HG03460 (cell line): ENCODE measurements at regions not wholly inside any gene's neighbourhood (a gene's known extent, or its start where the extent isn't known, plus 50 kb on each side); places are given as distances from the start of the nearest gene placed in this dataset.
"Not testable (repeated sequence)": the region's sequence is repeated elsewhere in the genome, so short reads cannot be mapped to it uniquely, and the experiment has no call there.

ENCODE experiments used
- ATAC-seq: cut with Tn5 transposase; IDR thresholded peaks from one replicate; pipeline ENCODE4 v1.9.1; 2021; ENCODE audit not compliant: unreplicated experiment

DNA sequence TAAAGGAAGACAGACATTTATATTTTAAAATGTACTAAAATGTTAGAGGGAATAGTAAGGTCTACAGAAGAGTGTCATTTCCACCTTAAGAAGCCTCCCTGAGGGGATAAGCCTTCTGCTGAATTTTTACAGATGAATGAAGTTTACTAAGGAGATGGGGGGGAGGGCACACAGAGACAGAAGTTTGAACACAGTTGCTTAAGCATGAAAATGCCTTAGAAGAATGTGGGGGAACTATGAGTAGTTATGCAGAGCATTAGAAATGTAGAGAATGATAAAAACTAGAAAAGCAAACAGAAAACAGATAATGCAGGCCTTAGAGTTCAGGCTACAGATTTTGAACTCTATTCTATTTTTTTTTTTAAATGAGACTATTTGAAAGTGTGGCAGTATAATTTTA is 232.2 kb upstream of the VLDLR start:
- ATAC-seq, result no peak

DNA sequence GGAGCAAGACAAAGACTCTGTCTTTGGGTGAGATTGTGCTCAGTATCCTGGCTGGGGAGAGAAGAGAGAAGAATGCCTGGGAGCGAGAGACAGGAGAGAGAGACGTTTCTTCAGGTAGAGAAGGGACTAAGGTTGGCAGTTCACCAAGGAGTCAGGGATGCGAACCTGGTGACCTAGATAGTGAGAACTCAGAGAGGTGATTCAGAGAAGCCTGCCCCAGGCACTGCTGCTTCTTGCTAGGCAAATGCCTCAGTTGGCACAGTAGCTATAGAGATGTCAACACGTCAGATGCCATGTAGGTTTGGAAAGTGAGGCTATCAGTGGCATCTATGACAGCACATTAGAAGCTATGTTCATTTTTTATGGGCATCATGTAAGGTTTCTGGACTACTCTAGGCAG is 231.6 kb upstream of the VLDLR start:
- ATAC-seq, result no peak

DNA sequence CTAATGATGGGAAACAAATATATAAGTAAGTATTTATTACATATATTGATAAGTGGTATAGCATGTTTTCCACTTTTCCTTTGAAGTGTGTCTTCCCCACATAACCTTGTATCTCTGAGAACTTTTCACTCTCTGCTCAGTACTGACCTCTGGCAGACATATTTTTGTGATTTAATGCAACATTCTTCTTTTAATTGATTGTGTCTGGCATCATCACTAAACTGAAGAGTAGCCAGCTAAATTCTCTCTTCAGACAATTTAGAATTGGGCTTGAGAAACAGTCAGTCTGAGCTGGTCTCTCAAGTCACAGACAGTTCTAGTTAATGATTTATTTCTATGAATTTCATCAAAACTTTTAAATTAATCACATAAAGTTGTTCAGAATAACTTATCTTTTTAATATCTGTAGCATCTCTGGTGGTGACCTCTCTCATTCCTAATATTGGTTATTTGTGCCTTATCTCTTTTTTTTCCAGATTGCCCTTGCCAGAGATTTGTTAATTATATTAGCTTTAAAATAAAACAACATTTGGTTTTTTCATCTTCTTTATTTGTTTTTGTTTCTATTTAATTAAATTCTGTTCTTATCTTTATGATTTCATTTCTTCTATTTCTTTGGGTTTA is 230.0 kb upstream of the VLDLR start:
- not testable (repeated sequence) for ATAC-seq

DNA sequence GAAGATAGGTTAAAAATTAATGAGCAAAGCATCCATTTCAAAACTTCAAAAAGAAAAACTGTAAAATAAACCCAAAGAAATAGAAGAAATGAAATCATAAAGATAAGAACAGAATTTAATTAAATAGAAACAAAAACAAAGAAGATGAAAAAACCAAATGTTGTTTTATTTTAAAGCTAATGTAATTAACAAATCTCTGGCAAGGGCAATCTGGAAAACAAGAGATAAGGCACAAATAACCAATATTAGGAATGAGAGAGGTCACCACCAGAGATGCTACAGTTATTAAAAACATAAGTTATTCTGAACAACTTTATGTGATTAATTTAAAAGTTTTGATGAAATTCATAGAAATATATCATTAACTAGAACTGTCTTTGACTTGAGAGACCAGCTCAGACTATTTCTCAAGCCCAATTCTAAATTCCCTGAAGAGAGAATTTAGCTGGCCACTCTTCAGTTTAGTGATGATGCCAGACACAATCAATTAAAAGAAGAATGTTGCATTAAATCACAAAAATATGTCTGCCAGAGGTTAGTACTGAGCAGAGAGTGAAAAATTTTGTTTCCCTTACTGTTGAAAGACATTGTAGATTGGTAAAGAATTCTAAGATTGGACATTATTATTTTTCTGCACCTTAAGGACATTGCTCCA is 227.4 kb upstream of the VLDLR start:
- ATAC-seq, result not testable (repeated sequence)

DNA sequence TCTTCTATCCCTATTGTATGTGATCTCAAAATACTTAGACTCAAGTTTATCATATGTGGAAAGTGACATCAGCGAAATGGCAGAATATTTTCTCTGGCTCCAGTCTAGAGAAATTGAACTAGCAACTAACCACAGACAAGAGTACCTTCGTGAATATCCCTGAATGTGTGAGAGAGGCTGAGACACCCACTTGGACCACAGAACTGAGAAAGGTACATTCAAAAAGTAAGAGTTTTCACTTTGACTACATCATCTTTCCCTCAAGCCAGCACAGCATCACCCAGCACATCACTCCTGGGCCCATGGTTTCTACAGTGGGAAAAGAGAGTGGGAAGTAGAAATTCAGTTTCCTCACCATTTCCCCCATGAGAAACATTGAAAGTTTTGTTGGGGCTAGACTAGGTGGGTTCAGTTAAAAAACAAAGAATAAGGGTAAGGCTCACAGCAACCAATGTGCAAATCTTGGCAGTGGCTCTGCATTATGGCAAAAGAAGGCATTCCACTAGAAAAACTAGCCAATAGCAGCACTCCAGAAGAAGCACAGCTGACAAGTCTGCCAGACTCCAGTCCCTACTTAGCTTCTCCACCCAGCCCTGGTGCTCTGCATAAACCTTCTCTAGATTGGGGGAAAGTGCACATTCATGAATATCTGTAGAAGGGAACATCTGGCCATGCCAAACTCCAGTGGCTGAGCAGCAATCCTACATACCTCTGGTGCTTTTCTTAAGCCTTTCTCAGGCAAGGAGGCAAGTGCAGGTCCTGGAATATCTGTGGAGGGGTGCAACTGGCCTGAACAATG is 225.6 kb upstream of the VLDLR start:
- ATAC-seq, result no peak

DNA sequence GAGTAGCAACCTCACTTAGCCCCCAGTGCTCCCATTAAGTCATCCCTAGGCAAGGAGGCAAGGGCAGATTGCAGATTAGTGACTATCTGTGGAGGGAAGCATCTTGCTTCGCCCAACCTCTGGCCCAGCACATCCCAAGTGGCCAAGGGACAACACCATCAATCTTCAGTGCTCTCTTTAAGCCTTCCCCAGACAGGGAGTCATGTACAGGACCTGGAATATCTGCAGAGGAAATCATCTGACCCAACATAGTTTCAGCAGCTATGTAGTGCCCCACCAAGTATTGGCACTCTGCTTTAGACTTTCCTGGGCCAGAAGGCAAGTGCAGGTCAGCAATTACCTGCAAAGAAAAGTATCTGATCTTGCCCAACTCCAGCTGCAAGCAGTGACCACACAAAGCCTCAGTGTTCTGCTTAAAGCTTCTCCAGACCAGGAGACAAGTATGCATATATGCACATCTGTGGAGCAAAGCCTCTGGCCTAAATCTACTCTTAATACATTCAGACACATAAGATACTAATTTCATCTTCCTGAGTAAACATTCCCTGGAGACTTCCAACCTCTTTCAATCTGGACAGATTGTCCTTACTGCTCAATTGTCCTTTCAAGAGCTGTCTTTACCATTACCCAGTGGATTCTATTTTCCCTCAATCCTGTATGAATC is 224.8 kb upstream of the VLDLR start:
- no peak for ATAC-seq

DNA sequence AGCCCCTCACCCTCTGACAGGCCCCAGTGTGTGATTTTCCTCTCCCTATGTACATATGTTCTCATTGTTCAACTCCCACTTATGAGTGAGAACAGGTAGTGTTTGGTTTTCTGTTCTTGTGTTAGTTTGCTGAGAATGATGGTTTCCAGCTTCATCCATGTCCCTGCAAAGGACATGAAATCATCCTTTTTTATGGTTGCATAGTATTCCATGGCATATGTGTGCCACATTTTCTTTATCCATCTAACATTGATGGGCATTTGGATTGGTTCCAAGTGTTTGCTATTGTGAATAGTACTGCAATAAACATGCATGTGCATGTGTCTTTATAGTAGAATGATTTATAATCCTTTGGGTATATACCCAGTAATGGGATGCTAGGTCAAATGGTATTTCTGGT is 223.7 kb upstream of the VLDLR start:
- ATAC-seq, result not testable (repeated sequence)

DNA sequence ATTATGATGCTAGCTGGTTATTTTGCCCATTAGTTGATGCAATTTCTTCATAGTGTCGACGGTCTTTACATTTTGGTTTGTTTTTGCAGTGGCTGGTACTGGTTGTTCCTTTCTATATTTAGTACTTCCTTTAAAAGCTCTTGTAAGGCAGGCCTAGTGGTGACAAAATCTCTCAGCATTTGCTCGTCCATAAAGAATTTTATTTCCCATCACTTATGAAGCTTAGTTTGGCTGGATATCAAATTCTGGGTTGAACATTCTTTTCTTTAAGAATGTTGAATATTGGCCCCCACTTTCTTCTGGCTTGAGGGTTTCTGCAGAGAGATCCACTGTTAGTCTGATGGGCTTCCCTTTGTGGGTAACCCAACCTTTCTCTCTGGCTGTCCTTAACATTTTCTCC is 219.8 kb upstream of the VLDLR start:
- ATAC-seq, result not testable (repeated sequence)

DNA sequence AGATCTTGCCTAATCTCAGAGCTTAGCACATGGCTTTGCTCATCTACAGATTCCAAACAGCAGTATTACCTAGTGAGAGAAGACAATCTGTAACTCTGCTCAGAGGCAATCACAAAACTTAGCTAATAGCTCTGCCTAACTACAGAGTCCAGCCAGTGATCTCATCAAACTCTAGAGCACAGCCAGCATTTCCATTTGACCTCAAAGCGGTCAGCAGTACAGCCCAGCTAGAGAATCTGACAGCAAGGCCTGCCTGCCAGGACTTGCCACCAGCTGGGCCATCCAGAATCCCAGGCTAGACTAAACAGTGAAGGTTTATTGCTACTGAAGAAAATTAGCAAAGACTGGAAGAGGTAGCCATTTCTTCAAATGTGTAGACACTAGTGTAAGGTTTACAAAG is 217.9 kb upstream of the VLDLR start:
- no peak for ATAC-seq

DNA sequence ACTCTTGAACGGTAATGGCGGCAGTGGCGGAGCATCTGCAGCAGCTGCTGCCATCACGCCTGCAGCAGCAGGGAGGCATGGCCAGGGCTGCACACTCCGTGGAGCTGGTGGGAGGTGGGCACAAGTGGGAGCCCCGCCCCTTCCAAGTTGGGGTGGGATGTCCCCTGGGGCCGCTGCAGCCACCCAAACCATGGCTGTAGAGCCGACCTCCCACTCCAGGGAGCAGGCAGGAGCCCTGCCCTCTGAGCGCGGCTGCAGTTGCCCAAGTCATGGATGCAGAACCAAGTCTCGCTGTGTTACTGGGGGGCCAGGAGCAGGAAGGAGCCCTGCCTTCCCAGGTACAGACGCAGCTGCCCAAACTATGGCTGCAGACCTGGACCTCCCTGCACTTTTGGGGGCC is 215.3 kb upstream of the VLDLR start:
- no peak for ATAC-seq

DNA sequence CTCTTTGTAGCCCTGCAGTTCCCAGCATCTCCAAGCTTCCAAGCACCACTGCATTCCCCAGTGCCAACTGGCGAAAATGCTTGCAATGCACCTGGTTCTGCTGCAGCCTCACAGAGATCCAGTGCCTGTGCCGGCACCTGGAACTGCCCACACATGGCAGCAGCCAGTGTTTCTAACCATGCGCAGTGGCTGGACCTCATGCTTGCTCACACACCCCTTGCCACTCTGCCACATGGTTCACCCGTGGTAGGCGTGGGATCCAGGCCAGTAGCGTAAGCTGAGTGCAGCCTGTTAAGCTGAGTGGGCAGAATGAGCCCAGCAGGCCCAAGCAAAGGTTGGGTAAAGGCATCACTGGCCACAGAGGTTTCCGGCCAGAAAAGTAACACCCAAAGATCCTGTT is 214.1 kb upstream of the VLDLR start:
- no peak for ATAC-seq

DNA sequence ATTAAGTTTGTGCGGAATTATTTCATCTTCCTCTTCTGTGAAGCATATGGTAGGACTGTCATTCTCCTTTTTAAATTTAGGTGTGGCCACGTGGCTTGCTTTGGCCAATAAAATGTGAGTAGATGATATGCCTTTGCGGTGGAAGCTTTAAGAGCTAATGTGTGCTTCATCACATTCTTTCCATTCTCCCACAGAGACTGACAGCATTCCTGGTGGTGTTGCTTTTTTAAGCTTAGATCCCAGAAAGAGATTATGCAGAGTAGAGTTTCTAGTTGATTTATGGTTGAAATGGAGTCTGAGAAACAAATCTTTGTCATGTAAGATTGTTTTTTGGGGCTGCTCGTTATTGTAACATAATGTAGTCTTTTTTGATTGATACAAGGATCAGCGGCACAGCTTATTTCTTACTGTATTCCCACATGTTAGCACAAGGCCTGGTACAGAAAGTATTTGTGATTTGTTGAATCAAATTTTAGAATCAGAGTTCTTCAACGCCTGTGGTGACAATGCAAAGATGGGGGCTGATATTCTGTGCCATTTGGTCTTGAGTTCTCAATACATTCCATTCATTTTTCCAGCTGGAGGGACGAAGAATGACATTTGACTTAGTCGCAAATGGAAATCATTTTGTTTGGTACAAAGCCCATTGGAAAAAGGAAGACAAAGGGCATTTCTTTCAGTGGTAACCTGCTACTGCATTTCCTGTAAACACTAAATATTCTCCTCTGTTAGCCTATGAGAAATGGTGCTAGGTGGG is 209.9 kb upstream of the VLDLR start:
- no peak for ATAC-seq

DNA sequence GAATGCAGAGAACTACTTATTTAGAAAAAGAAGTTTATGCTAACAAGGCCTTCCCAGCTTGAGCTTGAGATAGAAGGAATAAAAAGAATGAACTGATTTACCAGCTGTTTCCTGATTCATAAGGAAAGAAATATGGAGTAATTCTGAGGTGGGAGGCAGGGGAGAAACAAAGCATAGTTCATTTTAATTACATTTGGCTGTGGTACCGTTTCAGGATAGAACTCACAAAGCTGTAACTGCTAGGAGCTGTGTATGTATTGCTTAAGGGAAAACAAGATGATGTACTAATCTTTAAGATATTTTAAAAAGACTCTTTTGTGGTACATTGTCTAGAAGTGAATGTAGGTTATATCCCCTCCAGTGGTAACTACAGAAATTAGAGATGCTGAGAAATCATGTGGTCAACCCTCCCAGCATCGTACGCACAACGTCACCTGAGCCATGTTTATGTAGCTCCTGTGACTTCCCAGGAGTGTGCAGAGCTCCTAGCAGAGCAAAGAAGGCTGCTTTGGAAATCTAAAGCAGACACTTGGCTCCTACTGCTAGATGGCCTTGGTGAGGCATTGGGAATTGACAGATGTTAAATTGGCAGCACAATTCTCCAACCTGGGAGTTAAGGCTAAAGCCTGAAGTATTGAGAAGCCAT is 208.3 kb upstream of the VLDLR start:
- no peak for ATAC-seq

DNA sequence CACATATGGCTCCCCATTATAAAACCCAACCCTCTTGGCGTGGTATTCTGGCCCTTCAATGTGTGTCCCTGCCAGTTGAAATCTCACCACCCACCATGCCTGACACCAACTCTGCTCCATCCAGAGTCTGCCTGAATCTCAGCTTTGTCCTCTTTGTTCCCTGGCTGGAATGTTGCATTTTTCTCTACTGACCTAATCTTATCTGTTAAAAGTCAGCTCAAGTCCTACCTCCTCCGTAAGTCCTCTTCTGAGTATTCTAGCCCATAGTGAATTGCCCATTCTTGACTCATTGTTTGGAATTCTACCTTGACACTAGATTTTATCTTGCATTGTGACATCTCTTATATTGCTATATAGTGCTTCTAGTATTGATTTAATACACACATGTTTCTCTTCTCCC is 207.1 kb upstream of the VLDLR start:
- ATAC-seq, result no peak

DNA sequence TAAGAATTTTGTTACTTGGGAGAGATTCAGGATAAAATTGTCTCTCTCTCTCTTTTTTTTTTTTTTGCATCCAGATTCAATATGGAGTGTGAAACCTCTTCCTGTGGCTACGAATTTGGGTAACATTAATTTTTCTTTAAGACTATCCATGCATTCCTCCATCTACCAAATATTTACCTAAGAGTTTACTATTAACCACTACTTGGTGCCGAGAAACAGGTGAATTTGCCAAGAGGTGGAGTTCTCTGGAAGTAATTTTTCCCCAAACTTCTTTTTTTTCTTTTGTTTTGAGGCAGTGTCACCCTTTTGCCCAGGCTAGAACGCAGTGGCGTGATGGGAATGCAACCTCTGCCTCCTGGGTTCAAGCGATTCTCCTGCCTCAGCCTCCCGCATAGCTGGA is 206.3 kb upstream of the VLDLR start:
- ATAC-seq, result no peak

DNA sequence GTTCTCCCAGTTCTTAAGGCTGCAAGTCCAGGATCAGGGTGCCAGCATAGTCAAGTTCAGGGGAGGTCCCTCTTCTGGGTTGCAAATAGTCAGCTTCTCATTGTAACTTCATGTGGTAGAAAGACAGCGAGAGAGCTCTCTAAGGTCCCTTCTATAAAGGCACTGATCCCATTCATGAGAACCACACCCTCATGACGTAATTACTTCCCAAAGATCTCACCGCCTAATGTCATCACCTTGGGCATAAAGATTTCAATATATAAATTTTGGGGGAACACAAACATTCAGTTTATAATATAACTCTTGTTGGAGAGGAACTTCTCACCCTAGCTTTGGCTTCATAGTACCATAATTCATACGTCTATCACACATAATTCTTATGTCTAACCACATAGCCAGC is 203.9 kb upstream of the VLDLR start:
- ATAC-seq, result no peak

DNA sequence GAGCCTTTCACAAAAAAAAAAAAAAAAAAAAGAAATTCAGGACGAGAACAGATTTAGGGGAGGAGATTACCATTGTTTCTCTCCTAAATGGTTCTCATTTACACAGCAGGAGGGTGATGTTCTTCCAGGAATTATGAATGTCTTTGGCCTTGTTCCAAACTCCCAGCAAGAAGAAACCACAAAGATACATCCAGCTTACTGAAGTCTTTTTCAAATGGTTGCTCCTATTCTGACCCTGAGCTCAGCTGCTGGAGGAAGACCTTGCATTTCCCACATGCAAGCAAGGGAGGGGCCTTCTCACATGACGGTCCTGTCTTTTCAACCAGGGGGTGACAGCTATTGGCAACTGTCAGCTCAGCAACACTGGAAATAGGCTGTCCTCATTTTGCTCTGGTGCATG is 203.0 kb upstream of the VLDLR start:
- no peak for ATAC-seq

DNA sequence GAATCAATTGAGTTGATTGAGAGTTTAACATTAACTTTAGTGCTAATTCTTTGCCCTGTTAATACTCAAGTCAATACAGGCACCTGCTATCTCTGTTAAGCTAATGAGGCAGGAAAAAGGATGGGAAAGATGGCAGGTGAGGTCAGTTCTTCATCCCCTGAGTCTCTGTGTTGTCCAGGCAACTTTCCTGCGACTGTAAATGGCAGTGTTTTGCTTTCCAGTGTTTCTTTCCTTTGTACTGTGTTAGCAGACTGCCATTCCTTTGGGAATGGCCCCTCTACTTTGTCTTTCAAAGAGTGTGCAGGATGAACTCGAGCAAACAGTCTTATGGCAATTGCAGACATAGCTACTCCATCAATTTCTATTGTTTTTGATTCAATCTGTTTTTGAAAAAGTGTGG is 202.2 kb upstream of the VLDLR start:
- no peak for ATAC-seq

DNA sequence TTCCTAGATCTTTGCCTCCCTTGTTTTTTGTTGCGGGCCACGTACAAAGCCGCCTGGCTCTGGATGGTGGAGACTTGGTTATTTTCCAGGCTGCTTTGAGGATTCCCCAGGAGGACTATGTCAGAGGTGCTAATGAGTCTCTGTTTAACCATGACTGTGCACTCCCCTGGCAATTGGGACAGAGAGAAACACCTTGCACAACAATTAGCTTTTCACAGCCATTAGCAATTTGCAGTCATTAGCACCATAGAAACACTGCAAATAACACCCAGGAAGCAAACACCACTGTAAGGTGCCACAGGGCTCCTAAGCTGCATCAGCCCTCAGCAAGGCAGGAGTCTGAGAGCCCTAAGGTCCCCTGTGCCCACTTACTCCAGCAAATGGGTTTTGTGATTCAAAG is 201.0 kb upstream of the VLDLR start:
- ATAC-seq, result no peak

DNA sequence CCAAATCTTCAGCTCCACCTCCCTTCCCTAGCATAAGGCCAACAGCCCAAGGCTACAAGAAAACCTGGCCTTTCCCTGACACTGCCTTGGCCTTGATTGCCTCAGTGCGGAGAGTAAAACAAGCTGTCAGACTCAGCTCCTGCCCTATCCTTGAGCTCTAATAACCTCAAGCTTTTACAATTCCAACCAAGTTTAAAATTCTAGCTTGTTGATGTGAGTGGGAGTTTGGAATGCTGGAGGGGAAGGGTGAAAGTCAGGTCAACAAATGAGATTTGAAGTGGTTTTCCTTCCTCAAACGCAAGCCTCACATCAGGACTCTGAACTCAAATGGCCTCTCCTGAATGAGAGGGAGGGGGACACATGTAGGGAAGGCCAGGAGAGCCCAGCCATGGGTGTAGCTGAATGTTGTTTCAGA is 197.0 kb upstream of the VLDLR start:
- no peak for ATAC-seq

DNA sequence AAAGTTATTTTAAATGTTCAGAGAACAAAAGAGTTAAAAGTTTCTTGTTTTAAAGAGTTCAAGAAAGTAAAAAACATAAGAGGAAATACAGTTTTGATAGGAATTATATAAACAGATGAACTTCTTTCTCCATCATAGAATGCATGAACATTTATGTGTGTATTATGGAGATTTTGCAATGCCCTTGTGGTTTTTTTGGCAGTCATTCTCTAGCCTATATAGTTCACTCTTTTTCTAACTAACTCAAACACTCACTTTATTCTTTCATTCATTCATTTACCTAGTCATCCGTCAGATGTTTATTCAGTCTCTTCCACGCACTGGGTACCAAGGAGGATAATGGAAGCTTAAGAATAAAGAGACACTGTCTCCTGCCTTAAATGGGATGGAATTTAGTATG is 195.9 kb upstream of the VLDLR start:
- no peak for ATAC-seq
